Lower leg skin (tissue), 3 donors: ENCODE measurements at regions not wholly inside any gene's neighbourhood (a gene's known extent, or its start where the extent isn't known, plus 50 kb on each side); places are given as distances from the start of the nearest gene placed in this dataset.

Source experiments
- CTCF ChIP-seq, 3 donors: fragments of 450-650 bp; IDR thresholded peaks; one replicate each; pipeline ENCODE4 v1.5.1; 2016; ENCODE audit warnings: antibody characterized with exemption in 3 of 3, mild to moderate bottlenecking in 3 of 3, moderate library complexity in 2 of 3
- POLR2A ChIP-seq, 2 donors: fragments of 450-650 bp; IDR thresholded peaks; one replicate each; pipeline ENCODE4 v1.6.1; 2016 to 2017; ENCODE audit warnings: antibody characterized with exemption in 2 of 2, mild to moderate bottlenecking in 1 of 2, moderate library complexity in 1 of 2

- TF ChIP-seq POLR2A (IDR thresholded peaks at IDR 0.05) (no peak), CTCF (IDR thresholded peaks at IDR 0.05) (no peak)
Observed at GRCh38 chr16:65648101-65648500, 526.2 kb upstream of the CDH11 start.
